Activated T-cell treated with anti-CD3 and anti-CD28 coated beads, Interleukin-2, amount 50 U/mL, for 24 hours (primary cell): ENCODE measurements at regions not wholly inside any gene's neighbourhood (a gene's known extent, or its start where the extent isn't known, plus 50 kb on each side); places are given as distances from the start of the nearest gene placed in this dataset.

ENCODE experiments used
- DNase-seq: peaks from one replicate; pipeline ENCODE4 v3.0.0-alpha.2; 2020
- H3K27ac Mint-ChIP-seq: 2 replicates; pipeline ENCODE4 v1.8.0; 2020; ENCODE audit warnings: mild to moderate bottlenecking, mixed read lengths
- H3K27me3 Mint-ChIP-seq: 2 replicates; pipeline ENCODE4 v1.8.0; 2020; ENCODE audit warnings: mixed read lengths
- H3K36me3 Mint-ChIP-seq: 2 replicates; pipeline ENCODE4 v1.8.0; 2020; ENCODE audit warnings: low read depth, mixed read lengths
- H3K4me1 Mint-ChIP-seq: 2 replicates; pipeline ENCODE4 v1.8.0; 2020; ENCODE audit warnings: low read depth, mixed read lengths
- H3K4me3 Mint-ChIP-seq: 2 replicates; pipeline ENCODE4 v1.8.0; 2020; ENCODE audit warnings: mild to moderate bottlenecking, moderate library complexity, mixed read lengths
- H3K9me3 Mint-ChIP-seq: 2 replicates; pipeline ENCODE4 v1.8.0; 2020; ENCODE audit warnings: mixed read lengths

- DNase-seq, result no peak
- Mint-ChIP-seq H3K27ac (no peak overlapping the region), H3K4me1 (no peaks in the 10 kb centered on the region), H3K36me3 (no peaks in the 10 kb centered on the region), H3K27me3 (no peaks in the 10 kb centered on the region), H3K4me3 (no peak overlapping the region), H3K9me3 (no peaks in the 10 kb centered on the region)
Observed at GRCh38 chr5:163642904-163643303, 137.5 kb downstream of the MAT2B start.

DNA sequence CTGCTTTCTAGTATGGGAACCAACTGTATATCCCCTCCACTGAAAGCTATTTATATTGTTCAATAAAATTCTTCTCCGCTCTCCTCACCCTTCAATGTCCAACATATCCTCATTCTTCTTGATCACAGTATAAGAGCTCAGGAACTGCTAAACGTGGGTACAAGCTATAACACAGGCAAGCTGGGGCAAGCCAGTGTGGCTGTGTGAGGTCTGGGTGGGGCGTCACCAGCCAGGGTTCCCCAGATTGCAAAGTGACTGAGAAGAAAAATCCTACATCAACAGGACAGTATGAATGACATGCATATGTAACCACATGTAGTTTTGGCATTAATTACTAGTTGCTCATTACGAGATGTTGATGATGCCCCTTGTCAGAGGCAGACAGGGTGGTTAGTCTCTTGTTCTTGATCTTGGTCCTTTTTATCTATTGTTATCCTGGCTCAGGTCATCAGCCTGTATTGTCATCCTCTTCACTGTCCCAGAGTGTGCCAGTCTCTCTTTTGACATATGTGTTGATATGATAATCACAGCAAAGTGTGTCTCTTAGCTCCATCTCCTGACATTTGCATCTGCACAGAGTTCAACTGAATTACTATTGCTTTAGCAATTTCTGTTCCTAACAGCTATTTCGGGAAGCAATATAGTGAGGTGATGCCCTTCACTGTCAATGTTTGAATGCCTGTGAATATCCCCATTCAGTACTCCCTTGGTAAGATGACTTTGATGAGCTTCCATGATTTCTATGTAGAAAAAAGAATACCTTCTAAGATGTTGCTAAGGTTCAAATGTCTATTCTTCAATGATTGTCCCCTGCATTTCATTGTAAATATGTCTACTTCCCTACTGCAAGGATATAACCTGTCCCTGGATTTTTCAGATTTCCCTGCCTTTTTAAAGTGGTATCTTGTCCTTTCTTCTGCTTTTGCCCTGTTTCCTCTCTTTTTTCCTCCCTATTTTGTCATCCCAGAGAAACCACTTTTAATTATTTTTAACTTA, 140.3 kb downstream of the MAT2B start:
- Mint-ChIP-seq H3K27me3 (no peaks in the 10 kb centered on the region), H3K4me1 (no peaks in the 10 kb centered on the region), H3K9me3 (no peaks in the 10 kb centered on the region), H3K36me3 (no peaks in the 10 kb centered on the region), H3K27ac (no peak overlapping the region), H3K4me3 (no peak overlapping the region)
- DNase-seq, result no peak

DNA sequence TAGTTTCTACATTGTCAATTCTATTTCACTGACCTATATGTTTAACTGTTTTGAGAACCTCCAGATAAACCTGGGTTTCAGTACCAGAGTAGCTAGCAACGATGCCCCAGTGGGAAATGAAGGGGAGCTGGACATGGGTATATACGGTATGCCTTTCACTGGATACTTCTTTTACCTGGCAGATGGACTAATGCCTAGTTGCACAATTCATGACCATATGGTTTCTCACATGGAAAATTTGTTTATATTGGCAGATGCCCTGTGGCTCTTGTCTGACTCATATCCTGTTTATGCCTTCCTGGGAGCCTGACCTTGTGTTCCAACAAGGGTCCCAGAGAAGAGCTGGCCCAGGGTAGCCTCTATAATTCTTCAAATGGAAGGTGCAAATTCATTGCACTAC, 144.1 kb downstream of the MAT2B start:
- Mint-ChIP-seq H3K9me3 (peaks cover 2% of the 10 kb centered on the region), H3K4me3 (no peak overlapping the region), H3K27me3 (no peaks in the 10 kb centered on the region), H3K36me3 (no peaks in the 10 kb centered on the region), H3K4me1 (no peaks in the 10 kb centered on the region), H3K27ac (no peak overlapping the region)
- DNase-seq, result no peak

GRCh38 chr5:163653526-163653925, 148.1 kb downstream of the MAT2B start:
- Mint-ChIP-seq H3K4me3 (no peak overlapping the region), H3K9me3 (peaks cover 2% of the 10 kb centered on the region), H3K36me3 (no peaks in the 10 kb centered on the region), H3K27me3 (no peaks in the 10 kb centered on the region), H3K4me1 (no peaks in the 10 kb centered on the region), H3K27ac (no peak overlapping the region)
- DNase-seq, result no peak

- peaks cover 3% of the 10 kb centered on the region for H3K27me3 Mint-ChIP-seq
- H3K4me1 Mint-ChIP-seq, result no peaks in the 10 kb centered on the region
- H3K36me3 Mint-ChIP-seq, result no peaks in the 10 kb centered on the region
- H3K9me3 Mint-ChIP-seq, result no peaks in the 10 kb centered on the region
- no peak for DNase-seq
- H3K27ac Mint-ChIP-seq, result no peak overlapping the region
- no peak overlapping the region for H3K4me3 Mint-ChIP-seq
Observed at GRCh38 chr5:163658702-163659567, 153.5 kb downstream of the MAT2B start.

GRCh38 chr5:163659568-163659902, 154.1 kb downstream of the MAT2B start:
- Mint-ChIP-seq H3K9me3 (no peaks in the 10 kb centered on the region), H3K27me3 (peaks cover 3% of the 10 kb centered on the region), H3K36me3 (no peaks in the 10 kb centered on the region), H3K27ac (no peak overlapping the region), H3K4me3 (no peak overlapping the region), H3K4me1 (no peaks in the 10 kb centered on the region)
- no peak for DNase-seq

DNA sequence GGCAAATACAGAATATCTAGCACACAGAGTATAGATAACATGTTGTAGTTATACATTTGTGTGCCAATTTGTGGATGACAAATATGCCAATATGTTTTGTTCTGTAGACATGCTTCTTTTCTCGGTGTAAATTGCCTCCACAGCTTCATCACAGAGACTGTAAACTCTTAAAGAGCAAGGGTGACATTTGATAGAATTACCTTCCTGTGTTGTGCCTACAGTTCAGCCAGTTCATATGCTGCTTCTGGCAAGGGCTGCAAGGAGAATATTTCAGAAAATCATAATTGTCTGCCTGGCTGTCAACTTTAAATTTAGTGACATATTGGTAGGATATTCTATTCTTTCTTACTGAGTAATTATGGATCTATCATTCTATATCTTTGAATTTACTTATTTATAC, 155.1 kb downstream of the MAT2B start:
- no peak overlapping the region for H3K4me3 Mint-ChIP-seq
- H3K27me3 Mint-ChIP-seq, result peaks cover 3% of the 10 kb centered on the region
- no peak overlapping the region for H3K27ac Mint-ChIP-seq
- peaks cover 2% of the 10 kb centered on the region for H3K9me3 Mint-ChIP-seq
- DNase-seq, result no peak
- no peaks in the 10 kb centered on the region for H3K4me1 Mint-ChIP-seq
- no peaks in the 10 kb centered on the region for H3K36me3 Mint-ChIP-seq

DNA sequence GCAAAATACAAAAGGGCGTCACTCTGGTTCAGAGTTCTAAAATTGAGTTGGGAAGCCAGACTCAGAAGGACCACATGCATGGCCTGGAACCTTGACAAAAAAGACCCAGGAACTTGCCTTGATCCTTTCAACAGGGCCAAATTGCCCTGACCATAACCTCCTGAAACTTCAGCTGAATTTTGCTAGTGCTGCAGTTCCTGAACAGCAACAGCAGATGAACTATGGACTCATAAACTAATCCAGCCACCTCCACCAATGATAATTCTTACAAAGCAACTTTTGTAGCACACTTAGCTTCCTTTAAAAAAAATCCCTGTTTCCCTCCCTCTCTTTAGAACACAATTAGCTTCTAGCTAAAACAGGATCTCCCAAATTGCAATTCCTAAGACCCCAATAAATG, 155.9 kb downstream of the MAT2B start:
- no peak overlapping the region for H3K27ac Mint-ChIP-seq
- peaks cover 2% of the 10 kb centered on the region for H3K9me3 Mint-ChIP-seq
- peaks cover 3% of the 10 kb centered on the region for H3K27me3 Mint-ChIP-seq
- H3K36me3 Mint-ChIP-seq, result no peaks in the 10 kb centered on the region
- H3K4me3 Mint-ChIP-seq, result no peak overlapping the region
- DNase-seq, result no peak
- no peaks in the 10 kb centered on the region for H3K4me1 Mint-ChIP-seq

- no peaks in the 10 kb centered on the region for H3K36me3 Mint-ChIP-seq
- no peak for DNase-seq
- peaks cover 5% of the 10 kb centered on the region for H3K27me3 Mint-ChIP-seq
- no peak overlapping the region for H3K27ac Mint-ChIP-seq
- no peaks in the 10 kb centered on the region for H3K4me1 Mint-ChIP-seq
- H3K9me3 Mint-ChIP-seq, result peaks cover under 1% of the 10 kb centered on the region
- H3K4me3 Mint-ChIP-seq, result no peak overlapping the region
Observed at GRCh38 chr5:163670036-163670435, 164.6 kb downstream of the MAT2B start.

DNA sequence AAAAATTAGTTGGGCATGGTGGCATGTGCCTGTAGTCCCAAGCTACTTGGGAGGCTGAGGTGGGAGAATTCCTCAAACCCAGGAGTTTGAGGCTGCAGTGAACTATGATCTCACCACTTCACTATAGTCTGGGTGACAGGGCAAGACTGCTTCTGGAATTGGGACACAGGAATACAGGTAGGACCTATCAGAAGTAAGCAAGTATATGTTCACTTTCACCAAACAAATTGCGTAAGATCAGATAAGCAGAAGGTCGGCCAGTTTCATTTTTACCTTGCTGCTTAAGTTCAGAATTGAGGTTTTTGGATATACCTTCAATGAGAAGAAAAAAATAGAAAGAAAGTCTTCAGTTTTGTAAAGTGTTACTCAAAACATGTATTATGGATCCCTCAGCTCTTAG, 171.7 kb downstream of the MAT2B start:
- H3K9me3 Mint-ChIP-seq, result no peaks in the 10 kb centered on the region
- H3K27ac Mint-ChIP-seq, result no peak overlapping the region
- no peaks in the 10 kb centered on the region for H3K36me3 Mint-ChIP-seq
- H3K27me3 Mint-ChIP-seq, result no peaks in the 10 kb centered on the region
- H3K4me1 Mint-ChIP-seq, result no peaks in the 10 kb centered on the region
- no peak overlapping the region for H3K4me3 Mint-ChIP-seq
- no peak for DNase-seq

DNA sequence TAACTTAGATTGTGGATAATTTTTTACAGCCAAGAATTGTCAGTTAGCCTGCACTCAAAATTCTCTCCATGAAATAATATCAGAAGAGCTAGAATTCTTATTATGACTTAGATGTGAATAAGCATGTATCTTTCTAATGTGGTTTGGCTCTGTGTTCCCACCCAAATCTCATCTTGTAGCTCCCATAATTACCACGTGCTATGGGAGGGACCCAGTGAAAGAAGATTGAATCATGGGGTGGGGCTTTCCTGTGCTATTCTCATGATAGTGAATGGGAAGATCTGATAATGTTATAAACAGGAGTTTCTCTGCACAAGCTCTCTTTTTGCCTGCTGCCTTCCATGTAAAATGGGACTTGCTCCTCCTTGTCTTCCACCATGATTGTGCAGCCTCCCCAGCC, 176.8 kb downstream of the MAT2B start:
- no peak for DNase-seq
- H3K4me1 Mint-ChIP-seq, result no peaks in the 10 kb centered on the region
- H3K9me3 Mint-ChIP-seq, result no peaks in the 10 kb centered on the region
- no peak overlapping the region for H3K4me3 Mint-ChIP-seq
- H3K27ac Mint-ChIP-seq, result no peak overlapping the region
- H3K27me3 Mint-ChIP-seq, result no peaks in the 10 kb centered on the region
- H3K36me3 Mint-ChIP-seq, result no peaks in the 10 kb centered on the region

- no peak for DNase-seq
- Mint-ChIP-seq H3K9me3 (no peaks in the 10 kb centered on the region), H3K27me3 (no peaks in the 10 kb centered on the region), H3K36me3 (no peaks in the 10 kb centered on the region), H3K4me1 (no peaks in the 10 kb centered on the region), H3K4me3 (no peak overlapping the region), H3K27ac (no peak overlapping the region)
Observed at GRCh38 chr5:163687414-163687813, 182.0 kb downstream of the MAT2B start.

GRCh38 chr5:163692091-163692490, 186.7 kb downstream of the MAT2B start:
- peaks cover 2% of the 10 kb centered on the region for H3K27me3 Mint-ChIP-seq
- H3K4me1 Mint-ChIP-seq, result no peaks in the 10 kb centered on the region
- DNase-seq, result no peak
- no peak overlapping the region for H3K4me3 Mint-ChIP-seq
- H3K27ac Mint-ChIP-seq, result no peak overlapping the region
- H3K9me3 Mint-ChIP-seq, result no peaks in the 10 kb centered on the region
- H3K36me3 Mint-ChIP-seq, result no peaks in the 10 kb centered on the region

DNA sequence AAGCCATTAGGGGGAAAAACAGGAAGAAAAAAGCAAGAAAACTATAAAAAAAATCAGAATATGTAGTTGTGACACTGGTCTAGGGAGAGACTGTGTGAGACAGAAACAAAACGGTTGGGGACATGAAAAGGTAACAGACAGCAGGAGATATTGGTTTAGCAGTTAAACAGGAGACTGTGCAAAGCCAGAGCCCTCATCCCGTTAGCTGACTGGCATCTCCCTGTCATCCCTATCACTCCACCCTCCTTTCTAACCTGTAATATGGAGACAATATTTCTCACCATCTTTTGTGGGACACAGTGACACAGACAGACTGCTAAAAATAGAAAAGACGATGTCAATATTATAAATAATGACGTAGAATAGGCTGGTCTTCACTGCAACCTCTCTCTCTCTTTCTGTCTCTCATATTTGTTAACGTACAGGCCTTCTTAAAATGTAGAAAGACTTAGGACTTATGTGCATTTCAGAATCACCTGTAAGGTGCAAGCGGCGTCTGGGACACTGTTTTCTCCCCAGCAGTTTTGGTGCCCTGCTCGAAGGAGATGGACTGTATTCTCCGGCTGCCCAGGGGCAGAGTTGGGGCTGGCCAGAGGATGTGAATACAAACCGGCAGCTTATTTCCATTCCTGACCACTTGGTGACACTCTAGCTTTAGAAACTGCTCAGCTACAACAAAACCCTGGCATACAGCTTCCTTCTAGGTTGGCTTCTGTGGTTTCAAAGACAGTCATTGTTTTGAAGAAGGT, 190.6 kb downstream of the MAT2B start:
- Mint-ChIP-seq H3K4me3 (no peak overlapping the region), H3K36me3 (no peaks in the 10 kb centered on the region), H3K4me1 (no peaks in the 10 kb centered on the region), H3K9me3 (no peaks in the 10 kb centered on the region), H3K27me3 (peaks cover 2% of the 10 kb centered on the region), H3K27ac (no peak overlapping the region)
- no peak for DNase-seq
